HL-60 (cell line): ENCODE measurements at regions not wholly inside any gene's neighbourhood (a gene's known extent, or its start where the extent isn't known, plus 50 kb on each side); places are given as distances from the start of the nearest gene placed in this dataset.

ENCODE experiments used
- DNase-seq, 2 experiments: peaks; one replicate each; pipeline ENCODE4 v3.0.0-alpha.2; 2010 to 2020; ENCODE audit warnings: low read depth in 1 of 2, low spot score in 1 of 2
- H3K27ac ChIP-seq: fragments of 250-450 bp; sonication (Bioruptor Pico); replicated peaks from 2 replicates; pipeline ENCODE4 v1.5.1; 2020; ENCODE audit warnings: mild to moderate bottlenecking, moderate library complexity
- H3K27me3 ChIP-seq: fragments of 250-450 bp; sonication (Bioruptor Pico); 2 replicates; pipeline ENCODE4 v1.5.1; 2021; ENCODE audit warnings: mild to moderate bottlenecking, moderate library complexity; ENCODE audit not compliant: insufficient read depth, poor library complexity, severe bottlenecking
- H3K4me3 ChIP-seq: replicated peaks from 2 replicates; pipeline ENCODE4 v1.5.1; 2011; ENCODE audit warnings: mild to moderate bottlenecking, control low read depth, low read length; ENCODE audit not compliant: insufficient read depth
- CTCF ChIP-seq: IDR thresholded peaks from one replicate; pipeline ENCODE4 v1.5.1; 2011; ENCODE audit warnings: low read length, control low read depth, inconsistent platforms; ENCODE audit not compliant: insufficient read depth
- GABPA ChIP-seq: IDR thresholded peaks from 2 replicates; pipeline ENCODE4 v1.6.1; 2012; ENCODE audit warnings: low read depth
- POLR2AphosphoS5 ChIP-seq: IDR thresholded peaks from 2 replicates; pipeline ENCODE4 v1.6.1; 2012; ENCODE audit warnings: low read depth
- REST ChIP-seq: IDR thresholded peaks from 2 replicates; pipeline ENCODE4 v1.6.1; 2012; ENCODE audit warnings: low read depth; ENCODE audit not compliant: insufficient replicate concordance
- SPI1 ChIP-seq: IDR thresholded peaks from 2 replicates; pipeline ENCODE4 v1.6.1; 2012; ENCODE audit warnings: low read depth, mild to moderate bottlenecking, borderline replicate concordance

GRCh38 chr7:23918286-23918685 lies 208.3 kb downstream of the STK31 start:
- Histone ChIP-seq H3K27ac (no peak overlapping the region), H3K27me3 (no peaks in the 10 kb centered on the region), H3K4me3 (no peak overlapping the region)
- TF ChIP-seq CTCF (no peak), POLR2AphosphoS5 (no peak), SPI1 (no peak), GABPA (no peak), REST (no peak)
- no peak for DNase-seq

GRCh38 chr7:23918856-23919255 lies 208.8 kb downstream of the STK31 start:
- no peaks in the 10 kb centered on the region for H3K27me3 ChIP-seq
- H3K4me3 ChIP-seq = no peak overlapping the region
- H3K27ac ChIP-seq = no peak overlapping the region
- no peak for DNase-seq
- TF ChIP-seq REST (no peak), GABPA (no peak), POLR2AphosphoS5 (no peak), CTCF (no peak), SPI1 (no peak)

- TF ChIP-seq REST = no peak
- TF ChIP-seq GABPA = no peak
- TF ChIP-seq POLR2AphosphoS5 = no peak
- no peak for TF ChIP-seq CTCF
- no peak for TF ChIP-seq SPI1
- no peak for DNase-seq
- Histone ChIP-seq H3K27ac (no peak overlapping the region), H3K27me3 (no peaks in the 10 kb centered on the region), H3K4me3 (no peak overlapping the region)
Measured at GRCh38 chr7:23925088-23925487, 215.1 kb downstream of the STK31 start.
